GM19324 (cell line): ENCODE measurements at regions not wholly inside any gene's neighbourhood (a gene's known extent, or its start where the extent isn't known, plus 50 kb on each side); places are given as distances from the start of the nearest gene placed in this dataset.

Experiments
- ATAC-seq: cut with Tn5 transposase; IDR thresholded peaks from one replicate; pipeline ENCODE4 v1.9.1; 2021; ENCODE audit warnings: mild to moderate bottlenecking, moderate library complexity; ENCODE audit not compliant: unreplicated experiment, low FRiP score

GRCh38 chr2:16135196-16135912 is 195.0 kb downstream of the MYCN start:
- ATAC-seq = no peak

DNA sequence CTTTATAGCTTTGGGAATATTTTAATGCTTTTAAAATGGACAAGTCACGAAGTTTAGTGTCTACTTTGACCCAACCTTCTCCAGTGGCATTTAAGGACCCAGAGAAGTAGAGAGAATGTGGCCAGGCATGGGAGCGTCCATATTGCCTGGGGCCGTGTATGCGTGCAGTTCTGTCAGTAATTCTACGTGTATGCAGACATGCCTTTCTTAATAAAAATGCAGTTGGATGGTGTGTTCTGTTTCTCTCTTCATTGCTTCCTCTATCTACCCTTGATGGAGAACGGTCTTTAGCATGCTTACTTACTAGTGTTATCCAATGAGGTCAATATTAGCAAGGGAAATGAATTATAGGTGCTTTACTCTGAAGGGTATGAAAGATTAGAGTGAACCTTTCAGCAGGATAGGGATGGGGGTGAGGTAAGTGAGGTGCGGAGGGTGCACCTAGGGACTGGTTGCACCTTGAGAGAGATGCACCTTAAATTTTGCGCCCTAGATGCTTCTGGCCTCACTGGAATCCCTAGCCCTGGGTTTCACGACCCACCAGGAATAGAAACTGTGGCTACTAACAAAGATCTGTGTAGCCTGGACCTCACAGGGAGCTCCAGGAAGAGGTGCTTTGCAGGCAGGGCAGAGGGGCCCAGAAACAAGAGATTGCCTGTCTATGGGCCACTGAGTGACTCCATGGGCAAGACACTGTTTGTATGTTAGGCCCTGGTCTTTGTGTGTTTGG is 194.3 kb downstream of the MYCN start:
- no peak for ATAC-seq

DNA sequence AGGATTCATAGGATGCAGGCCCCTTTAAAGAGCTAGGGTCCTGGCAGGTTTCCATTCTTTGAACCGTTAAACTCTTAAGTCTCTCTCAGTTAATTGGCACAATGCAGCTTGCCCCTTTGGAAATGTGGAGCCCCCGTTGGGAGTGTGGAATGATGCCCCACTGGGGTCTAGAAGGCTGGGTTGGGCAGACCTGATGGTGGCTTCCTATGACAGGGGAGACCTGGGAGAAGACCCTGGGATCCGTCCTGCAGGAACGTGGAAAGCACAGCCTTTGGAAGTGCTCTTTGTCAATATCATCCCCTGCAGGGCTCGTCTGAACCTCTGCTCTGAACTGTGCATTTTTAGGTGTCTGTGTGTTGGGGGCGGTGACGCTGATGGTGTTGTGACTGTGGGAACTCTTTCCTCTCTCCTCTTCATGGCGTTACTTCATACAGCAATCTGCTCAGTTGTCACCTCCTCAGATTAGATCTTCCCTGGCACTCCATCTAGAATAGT is 190.6 kb downstream of the MYCN start:
- ATAC-seq = no peak

DNA sequence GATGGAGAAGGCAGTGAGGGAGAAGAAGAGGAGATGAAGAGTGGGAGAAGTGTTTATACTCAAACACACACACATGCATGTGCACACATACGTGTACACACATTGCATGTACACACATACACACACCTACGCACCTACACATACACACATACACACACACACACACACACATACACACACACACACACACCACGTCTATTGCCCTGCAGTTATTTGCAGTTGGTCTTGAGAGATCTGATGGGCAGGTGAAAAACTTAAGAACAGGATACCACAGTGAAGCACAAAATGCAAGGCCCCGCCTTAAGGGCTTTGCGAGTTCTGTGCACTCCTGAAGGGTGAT is 190.2 kb downstream of the MYCN start:
- no peak for ATAC-seq

DNA sequence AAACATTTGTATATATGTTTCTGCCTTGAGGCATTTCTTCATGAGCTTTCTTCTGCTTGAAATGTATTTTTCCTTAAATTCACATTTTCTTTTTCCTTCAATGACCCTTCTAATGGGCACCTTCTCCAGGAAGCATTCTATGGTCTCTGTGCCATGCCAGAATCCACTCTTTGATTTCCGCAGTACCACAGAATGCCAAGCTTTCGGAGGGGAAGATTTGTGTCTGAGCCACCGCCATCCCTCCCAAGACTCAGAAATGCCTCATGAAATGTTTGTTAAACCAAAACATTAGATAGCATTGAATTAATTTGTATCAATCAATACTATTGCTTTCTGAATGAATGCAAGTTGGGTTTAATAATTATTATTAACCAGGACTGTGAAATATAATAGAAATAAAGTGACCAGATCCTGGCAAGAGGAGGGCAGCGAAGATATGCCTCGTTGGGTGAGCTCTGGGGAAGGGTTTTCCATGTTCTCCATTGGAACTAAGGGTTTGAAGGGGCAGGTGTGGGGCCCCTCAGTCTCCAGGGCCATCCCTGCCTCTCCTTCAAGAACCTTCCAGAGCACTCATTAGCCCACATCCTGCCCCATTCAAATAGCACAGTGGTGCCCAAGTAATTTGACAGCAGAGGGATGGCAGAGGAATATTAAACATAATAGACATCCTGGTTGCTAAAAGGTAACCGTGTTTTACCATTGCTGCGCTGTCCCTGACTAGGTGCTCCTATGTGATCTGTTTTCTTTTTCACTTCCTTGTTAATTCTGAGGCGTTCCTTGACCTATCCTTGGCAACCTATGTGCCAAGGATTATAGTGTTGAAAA is 189.6 kb downstream of the MYCN start:
- no peak for ATAC-seq

DNA sequence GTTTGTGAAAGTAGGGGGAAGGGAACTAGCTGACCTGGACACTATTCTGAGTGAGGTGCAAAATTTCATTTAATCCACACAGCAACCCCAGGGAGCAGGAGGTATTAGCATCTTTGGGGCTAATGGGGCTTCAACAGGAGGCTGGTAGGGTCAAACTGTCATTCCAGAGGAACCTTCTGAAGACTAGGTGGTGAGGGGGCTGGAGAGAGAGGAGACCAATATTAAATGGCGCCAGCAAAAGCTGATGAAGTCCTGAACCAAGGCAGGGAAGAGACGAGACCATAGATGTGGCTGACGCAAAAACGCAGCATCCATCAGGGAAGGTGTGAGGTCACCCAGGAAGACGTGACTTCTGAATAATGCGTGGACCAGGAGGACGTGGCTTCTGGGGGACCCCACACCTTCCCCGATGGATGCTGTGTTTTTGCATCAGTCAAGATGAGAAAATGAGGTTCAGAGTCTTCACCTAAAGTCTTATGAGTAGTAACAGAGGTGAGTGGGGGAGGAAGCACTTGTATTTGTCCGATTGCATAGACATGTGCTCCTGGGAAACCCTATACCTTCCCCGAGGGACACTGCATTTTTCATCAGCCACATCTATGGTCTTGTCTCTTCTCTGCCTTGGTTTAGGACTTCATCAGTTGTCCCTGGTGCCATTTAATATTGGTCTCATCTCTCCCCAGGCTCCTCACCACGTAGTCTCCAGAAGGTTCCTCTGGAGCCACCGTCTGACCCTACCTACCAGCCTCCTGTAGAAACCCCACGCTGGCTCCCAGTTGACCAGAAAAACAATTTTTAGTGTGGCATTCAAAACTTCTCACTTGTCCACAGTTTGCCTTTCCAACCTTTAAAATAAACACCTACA is 188.6 kb downstream of the MYCN start:
- ATAC-seq = no peak

DNA sequence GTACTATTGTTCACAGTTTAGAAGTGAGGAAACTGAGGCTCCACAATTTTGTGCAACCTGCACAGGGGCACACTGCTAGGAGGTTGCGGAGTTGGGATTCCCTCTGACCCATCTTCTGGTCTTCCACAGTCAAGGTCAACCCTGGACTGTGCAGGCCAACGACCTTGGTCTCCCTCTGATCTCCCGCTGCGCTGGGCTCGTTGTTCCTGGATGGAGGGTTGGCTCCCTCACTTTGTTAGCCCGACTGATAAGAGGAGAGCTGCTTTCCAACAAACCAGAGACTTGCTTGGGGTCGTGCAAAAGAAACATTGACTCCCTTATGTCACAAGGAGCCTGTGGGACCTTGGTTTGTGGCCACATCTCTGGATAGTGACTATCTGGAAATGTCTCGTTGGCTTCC is 187.6 kb downstream of the MYCN start:
- ATAC-seq = no peak

GRCh38 chr2:16127276-16127940 is 187.1 kb downstream of the MYCN start:
- ATAC-seq = no peak

DNA sequence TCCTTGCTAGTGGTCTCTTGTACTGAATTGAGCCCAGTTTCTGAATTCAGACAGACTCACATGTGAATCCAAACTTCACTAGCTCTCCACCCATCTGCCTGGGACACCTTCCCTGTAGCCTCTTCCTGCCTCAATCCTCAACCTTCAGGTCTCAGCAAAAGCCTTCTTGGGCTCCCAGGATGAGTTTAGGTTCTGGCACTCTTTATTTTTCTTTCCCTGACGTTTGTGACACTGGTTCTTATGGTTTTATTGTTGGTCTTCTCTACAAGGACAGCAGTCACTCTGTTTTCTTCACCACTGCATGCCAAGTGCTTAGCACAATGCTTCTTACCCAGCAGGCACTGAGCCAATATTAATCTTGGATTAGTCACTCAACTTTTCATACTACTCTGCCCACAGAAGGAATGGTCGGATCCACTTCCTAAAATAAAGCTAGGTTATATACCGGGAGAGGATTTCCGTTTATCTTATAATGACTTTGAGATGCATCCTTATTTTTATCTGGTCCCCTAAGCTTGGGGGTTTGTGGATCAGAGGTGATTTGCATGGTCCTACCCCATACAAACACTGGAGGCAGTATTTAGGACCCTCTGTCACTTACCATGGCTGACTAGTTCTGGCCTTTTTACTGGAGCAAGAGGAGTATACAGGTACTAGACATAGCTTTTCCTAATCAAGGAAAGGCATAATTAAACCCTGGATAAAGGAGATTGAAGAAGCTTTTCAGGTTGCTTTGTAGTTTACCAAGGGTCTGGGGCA is 186.3 kb downstream of the MYCN start:
- no peak for ATAC-seq

- ATAC-seq = no peak
Observed at GRCh38 chr2:16125614-16126516, 185.5 kb downstream of the MYCN start.

GRCh38 chr2:16124881-16125613 is 184.7 kb downstream of the MYCN start:
- no peak for ATAC-seq

DNA sequence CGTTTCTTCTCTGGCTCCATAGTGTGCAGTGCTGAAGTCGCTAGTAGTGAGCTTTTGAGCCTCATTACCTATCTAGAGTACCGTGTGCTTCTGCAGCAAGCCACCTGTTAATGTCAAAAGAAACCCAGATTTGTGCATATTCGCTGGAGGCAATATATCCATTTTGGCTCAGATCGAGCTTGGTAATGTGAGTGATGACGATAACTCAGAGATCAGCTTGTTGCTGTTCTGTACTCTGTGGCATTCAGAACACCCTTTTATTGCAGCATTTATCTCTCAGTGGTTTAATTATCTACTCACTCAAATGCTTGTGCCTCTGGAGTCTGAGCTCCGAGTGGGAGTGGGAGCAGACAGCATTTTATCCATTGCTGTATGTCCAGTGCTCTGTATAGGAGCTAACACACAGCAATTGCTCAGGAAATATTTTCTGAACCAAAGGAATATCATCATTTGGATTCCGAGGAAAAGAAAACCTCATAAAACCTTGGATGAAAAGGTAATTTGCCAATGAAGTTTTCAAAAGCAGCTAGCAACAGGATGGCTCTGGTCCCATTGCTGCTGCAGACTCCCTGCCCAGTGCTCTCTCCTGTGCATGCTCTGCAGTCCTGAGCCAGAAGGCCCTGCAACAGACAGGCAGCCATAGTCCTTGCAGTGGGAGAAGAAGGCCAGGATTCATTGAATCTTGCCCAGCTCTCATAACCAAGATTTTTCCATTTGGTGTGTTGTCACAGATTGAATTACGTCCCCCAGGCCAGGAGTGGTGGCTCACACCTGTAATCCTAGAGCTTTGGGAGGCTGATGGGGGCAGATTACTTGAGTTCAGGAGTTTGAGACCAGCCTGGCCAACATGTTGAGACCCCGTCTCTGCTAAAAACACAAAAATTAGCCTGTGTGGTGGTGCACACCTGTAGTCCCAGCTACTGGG is 183.8 kb downstream of the MYCN start:
- no peak for ATAC-seq

DNA sequence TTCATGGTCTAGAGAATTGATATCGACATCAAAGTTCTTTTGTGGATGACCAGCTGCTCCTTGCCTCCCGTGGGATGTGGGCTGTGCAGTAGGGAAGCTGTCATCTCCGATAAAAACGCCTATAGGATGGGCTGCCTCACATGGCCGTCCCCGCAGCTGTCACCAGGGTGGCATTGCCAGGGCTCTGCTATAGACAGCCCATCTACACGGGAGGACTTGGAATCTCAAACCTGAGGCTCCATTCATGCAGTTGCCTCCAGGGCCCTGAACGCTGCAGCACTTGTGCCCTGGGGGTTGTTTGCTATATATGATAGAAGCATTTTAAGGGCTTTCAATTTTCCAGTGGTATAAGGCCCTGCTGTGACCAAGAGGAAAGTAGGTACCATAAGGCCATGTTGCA is 183.1 kb downstream of the MYCN start:
- no peak for ATAC-seq

- ATAC-seq = no peak
Observed at GRCh38 chr2:16122556-16122955, 182.2 kb downstream of the MYCN start.

GRCh38 chr2:16121986-16122390 is 181.6 kb downstream of the MYCN start:
- ATAC-seq = no peak

DNA sequence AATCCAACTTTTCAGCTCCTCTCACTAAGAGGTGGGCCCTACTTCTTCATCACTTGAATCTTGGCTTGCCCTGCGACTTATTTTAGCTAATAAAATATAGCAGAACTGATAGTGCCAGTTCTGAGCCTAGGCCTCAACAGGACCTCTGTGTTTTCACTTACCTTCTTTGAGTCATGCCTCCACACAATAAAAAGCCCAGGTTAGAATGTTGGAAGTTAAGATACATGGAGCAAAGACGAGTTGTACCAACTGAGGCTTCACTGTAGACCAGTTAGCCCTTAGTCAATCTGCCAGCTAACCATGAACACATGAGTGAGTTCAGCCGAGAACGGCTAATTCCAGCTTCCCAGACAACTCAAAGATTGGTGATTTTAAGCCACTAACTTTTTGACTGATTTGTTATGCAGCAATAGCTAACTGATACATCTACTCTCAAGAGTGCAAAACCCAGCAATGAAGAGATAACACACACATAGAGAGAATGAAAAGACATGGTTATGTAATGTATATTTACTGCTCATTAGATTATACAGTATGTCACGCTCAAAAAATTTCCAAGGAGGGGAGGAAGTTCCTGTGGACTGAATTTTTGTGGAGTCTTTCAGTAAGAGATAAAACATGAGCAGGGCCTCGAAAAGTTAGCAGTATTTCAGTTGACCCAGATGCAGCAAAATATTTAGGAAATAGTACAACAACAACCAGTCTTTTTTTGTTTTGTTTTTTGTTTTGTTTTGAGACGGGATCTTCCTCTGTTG is 181.1 kb downstream of the MYCN start:
- no peak for ATAC-seq
